Osteocyte (in vitro differentiated cells): ENCODE measurements at regions not wholly inside any gene's neighbourhood (a gene's known extent, or its start where the extent isn't known, plus 50 kb on each side); places are given as distances from the start of the nearest gene placed in this dataset.

ENCODE experiments used
- DNase-seq: peaks from one replicate; pipeline ENCODE4 v3.0.0; 2021; ENCODE audit warnings: mixed read lengths; ENCODE audit not compliant: unreplicated experiment; ENCODE audit errors: extremely low spot score
- H3K27ac Mint-ChIP-seq: one replicate; pipeline ENCODE4 v1.8.0; 2021; ENCODE audit warnings: mild to moderate bottlenecking, mixed read lengths; ENCODE audit not compliant: unreplicated experiment
- H3K27me3 Mint-ChIP-seq: one replicate; pipeline ENCODE4 v1.8.0; 2021; ENCODE audit warnings: mixed read lengths; ENCODE audit not compliant: unreplicated experiment
- H3K36me3 Mint-ChIP-seq: one replicate; pipeline ENCODE4 v1.8.0; 2021; ENCODE audit warnings: mixed read lengths; ENCODE audit not compliant: unreplicated experiment
- H3K4me1 Mint-ChIP-seq: one replicate; pipeline ENCODE4 v1.8.0; 2021; ENCODE audit warnings: mixed read lengths; ENCODE audit not compliant: unreplicated experiment
- H3K4me3 Mint-ChIP-seq: one replicate; pipeline ENCODE4 v1.8.0; 2021; ENCODE audit warnings: mild to moderate bottlenecking, moderate library complexity, mixed read lengths; ENCODE audit not compliant: unreplicated experiment
- H3K9me3 Mint-ChIP-seq: one replicate; pipeline ENCODE4 v1.8.0; 2021; ENCODE audit warnings: mixed read lengths; ENCODE audit not compliant: unreplicated experiment
- TF ChIP-seq, protein P1 (sequence below): fragments of 200-600 bp; sonication (generic); IDR thresholded peaks from 2 replicates; pipeline ENCODE4 v1.5.0; 2021; ENCODE audit warnings: antibody characterized with exemption, mild to moderate bottlenecking, moderate library complexity

DNA sequence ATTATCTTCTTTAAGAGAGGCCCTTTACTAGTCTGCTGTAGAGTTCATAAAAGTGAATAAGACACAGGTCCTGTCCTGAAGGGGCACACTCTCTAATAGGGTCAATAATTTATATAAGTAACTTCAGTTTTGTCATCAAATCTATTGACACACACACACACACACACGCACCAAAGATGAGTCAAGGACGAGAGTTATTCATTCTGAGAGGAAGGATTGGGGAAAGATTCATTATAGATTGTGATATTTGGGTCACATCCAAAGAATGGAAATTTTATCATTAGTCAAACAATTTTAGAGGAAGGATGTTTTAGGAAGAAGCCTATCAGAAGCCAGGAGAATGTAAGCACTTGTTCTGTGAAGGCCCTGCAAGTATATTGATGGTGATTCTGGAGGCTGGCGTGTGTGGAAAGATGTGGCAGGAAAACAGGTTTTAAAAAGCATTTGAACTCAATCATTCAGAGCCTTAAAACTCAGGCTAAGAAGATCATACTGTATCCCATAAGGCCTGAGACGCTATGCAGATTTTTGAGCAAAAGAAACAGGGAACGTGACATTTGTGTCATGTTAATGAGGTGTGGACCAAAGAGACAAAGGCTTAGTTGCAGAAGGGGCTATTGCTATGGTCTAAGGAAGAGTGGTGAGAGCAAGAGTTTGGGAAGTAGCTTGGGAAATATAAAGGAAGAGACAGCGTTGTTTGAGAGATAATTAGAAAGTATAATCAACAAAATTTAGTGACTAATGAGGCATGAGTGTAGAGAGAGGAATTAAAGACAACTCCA, 161.4 kb upstream of the PREP start:
- Mint-ChIP-seq H3K27ac (no peak overlapping the region), H3K36me3 (no peaks in the 10 kb centered on the region), H3K27me3 (no peaks in the 10 kb centered on the region), H3K9me3 (peaks cover 15% of the 10 kb centered on the region), H3K4me3 (no peak overlapping the region), H3K4me1 (peaks cover 5% of the 10 kb centered on the region)
- TF ChIP-seq, protein P1, sequence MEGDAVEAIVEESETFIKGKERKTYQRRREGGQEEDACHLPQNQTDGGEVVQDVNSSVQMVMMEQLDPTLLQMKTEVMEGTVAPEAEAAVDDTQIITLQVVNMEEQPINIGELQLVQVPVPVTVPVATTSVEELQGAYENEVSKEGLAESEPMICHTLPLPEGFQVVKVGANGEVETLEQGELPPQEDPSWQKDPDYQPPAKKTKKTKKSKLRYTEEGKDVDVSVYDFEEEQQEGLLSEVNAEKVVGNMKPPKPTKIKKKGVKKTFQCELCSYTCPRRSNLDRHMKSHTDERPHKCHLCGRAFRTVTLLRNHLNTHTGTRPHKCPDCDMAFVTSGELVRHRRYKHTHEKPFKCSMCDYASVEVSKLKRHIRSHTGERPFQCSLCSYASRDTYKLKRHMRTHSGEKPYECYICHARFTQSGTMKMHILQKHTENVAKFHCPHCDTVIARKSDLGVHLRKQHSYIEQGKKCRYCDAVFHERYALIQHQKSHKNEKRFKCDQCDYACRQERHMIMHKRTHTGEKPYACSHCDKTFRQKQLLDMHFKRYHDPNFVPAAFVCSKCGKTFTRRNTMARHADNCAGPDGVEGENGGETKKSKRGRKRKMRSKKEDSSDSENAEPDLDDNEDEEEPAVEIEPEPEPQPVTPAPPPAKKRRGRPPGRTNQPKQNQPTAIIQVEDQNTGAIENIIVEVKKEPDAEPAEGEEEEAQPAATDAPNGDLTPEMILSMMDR, result no peak
- no peak for DNase-seq

- peaks cover 15% of the 10 kb centered on the region for H3K9me3 Mint-ChIP-seq
- no peaks in the 10 kb centered on the region for H3K36me3 Mint-ChIP-seq
- H3K27ac Mint-ChIP-seq, result no peak overlapping the region
- no peaks in the 10 kb centered on the region for H3K4me1 Mint-ChIP-seq
- no peak overlapping the region for H3K4me3 Mint-ChIP-seq
- DNase-seq, result no peak
- TF ChIP-seq, protein P1, result no peak
- no peaks in the 10 kb centered on the region for H3K27me3 Mint-ChIP-seq
Measured at GRCh38 chr6:105562027-105562426, 159.1 kb upstream of the PREP start.

DNA sequence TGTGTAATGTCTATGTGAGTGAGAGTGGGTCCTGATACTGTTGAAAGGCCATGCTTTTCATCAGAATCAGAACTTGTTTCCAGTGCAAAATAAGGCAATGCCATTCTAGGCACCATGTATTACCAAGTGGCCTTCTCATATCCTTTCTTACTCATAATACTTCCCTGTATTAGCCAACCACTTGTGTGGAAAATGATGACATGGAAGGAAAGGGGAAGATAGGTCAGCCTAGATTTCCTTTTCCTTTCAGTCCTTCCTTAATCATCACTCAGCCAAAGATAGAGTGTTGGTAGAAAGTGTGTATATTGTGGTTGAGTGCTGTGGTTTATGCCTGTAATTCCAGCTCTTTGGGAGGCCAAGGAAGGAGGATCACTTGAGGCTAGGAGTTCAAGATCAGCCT, 158.6 kb upstream of the PREP start:
- no peaks in the 10 kb centered on the region for H3K27me3 Mint-ChIP-seq
- TF ChIP-seq, protein P1, result no peak
- no peaks in the 10 kb centered on the region for H3K36me3 Mint-ChIP-seq
- no peak for DNase-seq
- no peaks in the 10 kb centered on the region for H3K4me1 Mint-ChIP-seq
- no peak overlapping the region for H3K4me3 Mint-ChIP-seq
- H3K27ac Mint-ChIP-seq, result no peak overlapping the region
- peaks cover 19% of the 10 kb centered on the region for H3K9me3 Mint-ChIP-seq

- DNase-seq, result no peak
- H3K9me3 Mint-ChIP-seq, result peaks cover 27% of the 10 kb centered on the region
- H3K27me3 Mint-ChIP-seq, result peaks cover 6% of the 10 kb centered on the region
- no peaks in the 10 kb centered on the region for H3K36me3 Mint-ChIP-seq
- TF ChIP-seq, protein P1, result no peak
- H3K4me1 Mint-ChIP-seq, result no peaks in the 10 kb centered on the region
- H3K4me3 Mint-ChIP-seq, result no peak overlapping the region
- H3K27ac Mint-ChIP-seq, result no peak overlapping the region
Measured at GRCh38 chr6:105560611-105561066, 157.8 kb upstream of the PREP start.

GRCh38 chr6:105557291-105557690, 154.4 kb upstream of the PREP start:
- DNase-seq, result no peak
- Mint-ChIP-seq H3K36me3 (no peaks in the 10 kb centered on the region), H3K9me3 (peaks cover 20% of the 10 kb centered on the region), H3K27me3 (peaks cover 6% of the 10 kb centered on the region), H3K27ac (no peak overlapping the region), H3K4me3 (no peak overlapping the region), H3K4me1 (no peaks in the 10 kb centered on the region)
- TF ChIP-seq, protein P1, result no peak
